GM23338 (cell line): ENCODE measurements at regions not wholly inside any gene's neighbourhood (a gene's known extent, or its start where the extent isn't known, plus 50 kb on each side); places are given as distances from the start of the nearest gene placed in this dataset.

Experiments used
- ATAC-seq: fragments of 200-7000 bp; cut with Tn5 transposase; 3 replicates; pipeline ENCODE4 v1.9.1; 2020
- DNase-seq: peaks from one replicate; pipeline ENCODE4 v3.0.0-alpha.2; 2015; ENCODE audit warnings: low spot score
- H2AFZ ChIP-seq: fragments of 200-600 bp; sonication (generic); 2 replicates; pipeline ENCODE4 v1.8.0; 2016; ENCODE audit warnings: antibody characterized with exemption, mild to moderate bottlenecking, moderate library complexity
- H3F3A ChIP-seq: fragments of 200-600 bp; sonication (generic); replicated peaks from 2 replicates; pipeline ENCODE4 v1.8.0; 2017; ENCODE audit warnings: antibody characterized with exemption, mixed run types, low read depth
- H3K27ac ChIP-seq: fragments of 200-600 bp; sonication (generic); 2 replicates; pipeline ENCODE4 v1.6.1; 2016; ENCODE audit warnings: low read depth
- H3K27me3 ChIP-seq: fragments of 200-600 bp; sonication (generic); 2 replicates; pipeline ENCODE4 v1.8.0; 2016; ENCODE audit warnings: mild to moderate bottlenecking, mixed run types, moderate library complexity; ENCODE audit not compliant: insufficient read depth
- H3K36me3 ChIP-seq: fragments of 200-600 bp; sonication (generic); 2 replicates; pipeline ENCODE4 v1.8.0; 2016; ENCODE audit warnings: mild to moderate bottlenecking; ENCODE audit not compliant: insufficient read depth
- H3K4me1 ChIP-seq: fragments of 200-600 bp; sonication (generic); 2 replicates; pipeline ENCODE4 v1.8.0; 2016; ENCODE audit warnings: mild to moderate bottlenecking, moderate library complexity; ENCODE audit not compliant: insufficient read depth
- H3K4me2 ChIP-seq: fragments of 200-600 bp; sonication (generic); 2 replicates; pipeline ENCODE4 v1.7.1; 2017; ENCODE audit warnings: mixed run types
- H3K4me3 ChIP-seq: fragments of 200-600 bp; sonication (generic); 2 replicates; pipeline ENCODE4 v1.6.1; 2016; ENCODE audit warnings: mixed run types
- H3K79me2 ChIP-seq: fragments of 200-600 bp; sonication (generic); replicated peaks from 2 replicates; pipeline ENCODE4 v1.8.0; 2017; ENCODE audit warnings: mild to moderate bottlenecking; ENCODE audit not compliant: insufficient read depth
- H3K9me2 ChIP-seq: fragments of 200-600 bp; sonication (generic); 2 replicates; pipeline ENCODE4 v1.8.0; 2017; ENCODE audit not compliant: insufficient read depth
- H4K20me1 ChIP-seq: fragments of 200-600 bp; sonication (generic); replicated peaks from 2 replicates; pipeline ENCODE4 v1.8.0; 2017; ENCODE audit warnings: mild to moderate bottlenecking; ENCODE audit not compliant: insufficient read depth
- H3K27ac Mint-ChIP-seq: 2 replicates; pipeline ENCODE4 v1.8.0; 2020; ENCODE audit warnings: inconsistent platforms, mild to moderate bottlenecking, moderate library complexity, mixed read lengths
- H3K27me3 Mint-ChIP-seq: 3 replicates; pipeline ENCODE4 v1.8.0; 2022; ENCODE audit warnings: low read depth, mild to moderate bottlenecking, moderate library complexity, mixed read lengths, inconsistent platforms; ENCODE audit not compliant: insufficient read depth, poor library complexity
- H3K36me3 Mint-ChIP-seq: 3 replicates; pipeline ENCODE4 v1.8.0; 2021; ENCODE audit warnings: low read depth, mild to moderate bottlenecking, inconsistent platforms, moderate library complexity, mixed read lengths
- H3K4me1 Mint-ChIP-seq: 3 replicates; pipeline ENCODE4 v1.8.0; 2020; ENCODE audit warnings: mild to moderate bottlenecking, inconsistent platforms, mixed read lengths
- H3K4me3 Mint-ChIP-seq: 3 replicates; pipeline ENCODE4 v1.8.0; 2021; ENCODE audit warnings: moderate library complexity, mild to moderate bottlenecking, inconsistent platforms, mixed read lengths
- H3K9me3 Mint-ChIP-seq: 3 replicates; pipeline ENCODE4 v1.8.0; 2020; ENCODE audit warnings: moderate library complexity, mild to moderate bottlenecking, inconsistent platforms, mixed read lengths
- CREB1 ChIP-seq: fragments of 250-450 bp; sonication (Bioruptor Pico); IDR thresholded peaks from 2 replicates; pipeline ENCODE4 v1.5.0; 2020; ENCODE audit warnings: low read depth, mild to moderate bottlenecking, moderate library complexity
- EZH2 ChIP-seq: fragments of 200-600 bp; sonication (generic); IDR thresholded peaks from one replicate; pipeline ENCODE4 v1.8.0; 2017; ENCODE audit warnings: antibody characterized with exemption, mild to moderate bottlenecking, low read depth; ENCODE audit not compliant: unreplicated experiment
- EZH2phosphoT487 ChIP-seq: fragments of 200-600 bp; sonication (generic); IDR thresholded peaks from one replicate; pipeline ENCODE4 v1.8.1; 2018; ENCODE audit warnings: antibody characterized with exemption; ENCODE audit not compliant: unreplicated experiment
- JUNB ChIP-seq: IDR thresholded peaks from one replicate; pipeline ENCODE4 v1.6.1; 2016; ENCODE audit warnings: antibody characterized with exemption; ENCODE audit not compliant: unreplicated experiment
- NANOG ChIP-seq: IDR thresholded peaks from 2 replicates; pipeline ENCODE4 v1.6.1; 2016; ENCODE audit warnings: antibody characterized with exemption, borderline replicate concordance
- POLR2AphosphoS5 ChIP-seq: IDR thresholded peaks from 2 replicates; pipeline ENCODE4 v1.6.1; 2016; ENCODE audit warnings: antibody characterized with exemption, low read depth
- STAT1 ChIP-seq: IDR thresholded peaks from one replicate; pipeline ENCODE4 v1.6.1; 2016; ENCODE audit warnings: antibody characterized with exemption; ENCODE audit not compliant: unreplicated experiment
- ZNF114 ChIP-seq: fragments of 250-450 bp; sonication (Bioruptor Pico); IDR thresholded peaks from 2 replicates; pipeline ENCODE4 v1.5.0; 2020; ENCODE audit warnings: mild to moderate bottlenecking, moderate library complexity
- ZNF331 ChIP-seq: fragments of 250-450 bp; sonication (Bioruptor Pico); IDR thresholded peaks from 2 replicates; pipeline ENCODE4 v1.5.0; 2020; ENCODE audit warnings: low read depth, mild to moderate bottlenecking, moderate library complexity
- TF ChIP-seq, protein P1 (sequence below): fragments of 250-450 bp; sonication (Bioruptor Pico); IDR thresholded peaks from 2 replicates; pipeline ENCODE4 v1.5.0; 2020; ENCODE audit warnings: mild to moderate bottlenecking, moderate library complexity
- TF ChIP-seq, protein P2 (sequence below): IDR thresholded peaks from one replicate; pipeline ENCODE4 v1.6.1; 2018; ENCODE audit warnings: antibody characterized with exemption; ENCODE audit not compliant: unreplicated experiment

DNA sequence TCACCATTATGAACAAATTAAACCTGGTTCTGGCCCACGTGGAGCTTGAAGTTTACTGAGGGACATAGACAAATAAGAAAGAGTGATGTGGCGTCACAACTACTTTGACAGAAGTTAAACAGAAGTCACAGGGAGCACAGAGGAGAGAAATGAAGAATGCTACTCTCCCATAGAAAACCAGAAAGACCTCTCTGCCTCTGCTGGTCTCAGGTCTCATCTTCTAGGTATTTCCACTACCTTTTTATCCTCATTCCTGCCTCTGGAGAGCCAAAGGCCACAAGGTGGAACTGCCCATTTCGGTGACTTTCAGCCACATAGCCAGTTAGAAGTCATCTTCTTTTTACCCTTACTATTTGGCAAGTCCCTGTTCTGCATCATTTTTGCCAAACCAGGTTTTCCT is 170.5 kb downstream of the CAND1 start:
- no peak overlapping the region for H3K4me3 Mint-ChIP-seq
- Histone ChIP-seq H4K20me1 (no peaks in the 10 kb centered on the region), H3K36me3 (no peaks in the 10 kb centered on the region), H3K27ac (no peak overlapping the region), H3K79me2 (no peaks in the 10 kb centered on the region), H3F3A (no peaks in the 10 kb centered on the region), H3K4me3 (no peak overlapping the region), H3K27me3 (no peaks in the 10 kb centered on the region), H2AFZ (no peak overlapping the region), H3K9me2 (no peaks in the 10 kb centered on the region), H3K4me2 (no peak overlapping the region), H3K4me1 (no peaks in the 10 kb centered on the region)
- ATAC-seq (no peak), DNase-seq (no peak)
- peaks cover 4% of the 10 kb centered on the region for H3K27me3 Mint-ChIP-seq
- peaks cover 13% of the 10 kb centered on the region; the same call in 2 of the 3 replicates for H3K4me1 Mint-ChIP-seq
- peaks cover 7% of the 10 kb centered on the region for H3K9me3 Mint-ChIP-seq
- peaks cover under 1% of the 10 kb centered on the region; the same call in 2 of the 3 replicates for H3K36me3 Mint-ChIP-seq
- H3K27ac Mint-ChIP-seq: no peak overlapping the region
- TF ChIP-seq NANOG (no peak), STAT1 (no peak), POLR2AphosphoS5 (no peak), CREB1 (CRISPR knock-in tag) (no peak), ZNF114 (CRISPR knock-in tag) (no peak), EZH2 (no peak), ZNF331 (CRISPR knock-in tag) (no peak), JUNB (no peak), EZH2phosphoT487 (no peak)
- TF ChIP-seq, protein P1, sequence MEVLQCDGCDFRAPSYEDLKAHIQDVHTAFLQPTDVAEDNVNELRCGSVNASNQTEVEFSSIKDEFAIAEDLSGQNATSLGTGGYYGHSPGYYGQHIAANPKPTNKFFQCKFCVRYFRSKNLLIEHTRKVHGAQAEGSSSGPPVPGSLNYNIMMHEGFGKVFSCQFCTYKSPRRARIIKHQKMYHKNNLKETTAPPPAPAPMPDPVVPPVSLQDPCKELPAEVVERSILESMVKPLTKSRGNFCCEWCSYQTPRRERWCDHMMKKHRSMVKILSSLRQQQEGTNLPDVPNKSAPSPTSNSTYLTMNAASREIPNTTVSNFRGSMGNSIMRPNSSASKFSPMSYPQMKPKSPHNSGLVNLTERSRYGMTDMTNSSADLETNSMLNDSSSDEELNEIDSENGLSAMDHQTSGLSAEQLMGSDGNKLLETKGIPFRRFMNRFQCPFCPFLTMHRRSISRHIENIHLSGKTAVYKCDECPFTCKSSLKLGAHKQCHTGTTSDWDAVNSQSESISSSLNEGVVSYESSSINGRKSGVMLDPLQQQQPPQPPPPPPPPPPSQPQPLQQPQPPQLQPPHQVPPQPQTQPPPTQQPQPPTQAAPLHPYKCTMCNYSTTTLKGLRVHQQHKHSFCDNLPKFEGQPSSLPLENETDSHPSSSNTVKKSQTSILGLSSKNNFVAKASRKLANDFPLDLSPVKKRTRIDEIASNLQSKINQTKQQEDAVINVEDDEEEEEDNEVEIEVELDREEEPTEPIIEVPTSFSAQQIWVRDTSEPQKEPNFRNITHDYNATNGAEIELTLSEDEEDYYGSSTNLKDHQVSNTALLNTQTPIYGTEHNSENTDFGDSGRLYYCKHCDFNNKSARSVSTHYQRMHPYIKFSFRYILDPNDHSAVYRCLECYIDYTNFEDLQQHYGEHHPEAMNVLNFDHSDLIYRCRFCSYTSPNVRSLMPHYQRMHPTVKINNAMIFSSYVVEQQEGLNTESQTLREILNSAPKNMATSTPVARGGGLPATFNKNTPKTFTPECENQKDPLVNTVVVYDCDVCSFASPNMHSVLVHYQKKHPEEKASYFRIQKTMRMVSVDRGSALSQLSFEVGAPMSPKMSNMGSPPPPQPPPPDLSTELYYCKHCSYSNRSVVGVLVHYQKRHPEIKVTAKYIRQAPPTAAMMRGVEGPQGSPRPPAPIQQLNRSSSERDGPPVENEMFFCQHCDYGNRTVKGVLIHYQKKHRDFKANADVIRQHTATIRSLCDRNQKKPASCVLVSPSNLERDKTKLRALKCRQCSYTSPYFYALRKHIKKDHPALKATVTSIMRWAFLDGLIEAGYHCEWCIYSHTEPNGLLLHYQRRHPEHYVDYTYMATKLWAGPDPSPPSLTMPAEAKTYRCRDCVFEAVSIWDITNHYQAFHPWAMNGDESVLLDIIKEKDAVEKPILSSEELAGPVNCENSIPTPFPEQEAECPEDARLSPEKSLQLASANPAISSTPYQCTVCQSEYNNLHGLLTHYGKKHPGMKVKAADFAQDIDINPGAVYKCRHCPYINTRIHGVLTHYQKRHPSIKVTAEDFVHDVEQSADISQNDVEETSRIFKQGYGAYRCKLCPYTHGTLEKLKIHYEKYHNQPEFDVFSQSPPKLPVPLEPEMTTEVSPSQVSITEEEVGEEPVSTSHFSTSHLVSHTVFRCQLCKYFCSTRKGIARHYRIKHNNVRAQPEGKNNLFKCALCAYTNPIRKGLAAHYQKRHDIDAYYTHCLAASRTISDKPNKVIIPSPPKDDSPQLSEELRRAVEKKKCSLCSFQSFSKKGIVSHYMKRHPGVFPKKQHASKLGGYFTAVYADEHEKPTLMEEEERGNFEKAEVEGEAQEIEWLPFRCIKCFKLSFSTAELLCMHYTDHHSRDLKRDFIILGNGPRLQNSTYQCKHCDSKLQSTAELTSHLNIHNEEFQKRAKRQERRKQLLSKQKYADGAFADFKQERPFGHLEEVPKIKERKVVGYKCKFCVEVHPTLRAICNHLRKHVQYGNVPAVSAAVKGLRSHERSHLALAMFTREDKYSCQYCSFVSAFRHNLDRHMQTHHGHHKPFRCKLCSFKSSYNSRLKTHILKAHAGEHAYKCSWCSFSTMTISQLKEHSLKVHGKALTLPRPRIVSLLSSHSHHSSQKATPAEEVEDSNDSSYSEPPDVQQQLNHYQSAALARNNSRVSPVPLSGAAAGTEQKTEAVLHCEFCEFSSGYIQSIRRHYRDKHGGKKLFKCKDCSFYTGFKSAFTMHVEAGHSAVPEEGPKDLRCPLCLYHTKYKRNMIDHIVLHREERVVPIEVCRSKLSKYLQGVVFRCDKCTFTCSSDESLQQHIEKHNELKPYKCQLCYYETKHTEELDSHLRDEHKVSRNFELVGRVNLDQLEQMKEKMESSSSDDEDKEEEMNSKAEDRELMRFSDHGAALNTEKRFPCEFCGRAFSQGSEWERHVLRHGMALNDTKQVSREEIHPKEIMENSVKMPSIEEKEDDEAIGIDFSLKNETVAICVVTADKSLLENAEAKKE (CRISPR knock-in tag): no peak
- TF ChIP-seq, protein P2, sequence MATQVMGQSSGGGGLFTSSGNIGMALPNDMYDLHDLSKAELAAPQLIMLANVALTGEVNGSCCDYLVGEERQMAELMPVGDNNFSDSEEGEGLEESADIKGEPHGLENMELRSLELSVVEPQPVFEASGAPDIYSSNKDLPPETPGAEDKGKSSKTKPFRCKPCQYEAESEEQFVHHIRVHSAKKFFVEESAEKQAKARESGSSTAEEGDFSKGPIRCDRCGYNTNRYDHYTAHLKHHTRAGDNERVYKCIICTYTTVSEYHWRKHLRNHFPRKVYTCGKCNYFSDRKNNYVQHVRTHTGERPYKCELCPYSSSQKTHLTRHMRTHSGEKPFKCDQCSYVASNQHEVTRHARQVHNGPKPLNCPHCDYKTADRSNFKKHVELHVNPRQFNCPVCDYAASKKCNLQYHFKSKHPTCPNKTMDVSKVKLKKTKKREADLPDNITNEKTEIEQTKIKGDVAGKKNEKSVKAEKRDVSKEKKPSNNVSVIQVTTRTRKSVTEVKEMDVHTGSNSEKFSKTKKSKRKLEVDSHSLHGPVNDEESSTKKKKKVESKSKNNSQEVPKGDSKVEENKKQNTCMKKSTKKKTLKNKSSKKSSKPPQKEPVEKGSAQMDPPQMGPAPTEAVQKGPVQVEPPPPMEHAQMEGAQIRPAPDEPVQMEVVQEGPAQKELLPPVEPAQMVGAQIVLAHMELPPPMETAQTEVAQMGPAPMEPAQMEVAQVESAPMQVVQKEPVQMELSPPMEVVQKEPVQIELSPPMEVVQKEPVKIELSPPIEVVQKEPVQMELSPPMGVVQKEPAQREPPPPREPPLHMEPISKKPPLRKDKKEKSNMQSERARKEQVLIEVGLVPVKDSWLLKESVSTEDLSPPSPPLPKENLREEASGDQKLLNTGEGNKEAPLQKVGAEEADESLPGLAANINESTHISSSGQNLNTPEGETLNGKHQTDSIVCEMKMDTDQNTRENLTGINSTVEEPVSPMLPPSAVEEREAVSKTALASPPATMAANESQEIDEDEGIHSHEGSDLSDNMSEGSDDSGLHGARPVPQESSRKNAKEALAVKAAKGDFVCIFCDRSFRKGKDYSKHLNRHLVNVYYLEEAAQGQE: no peak
